GM12873 (cell line): ENCODE measurements at regions not wholly inside any gene's neighbourhood (a gene's known extent, or its start where the extent isn't known, plus 50 kb on each side); places are given as distances from the start of the nearest gene placed in this dataset.

Experiments
- TF ChIP-seq, protein P1 (sequence below): IDR thresholded peaks from 2 replicates; pipeline ENCODE4 v1.5.1; 2012; ENCODE audit warnings: low read depth, mild to moderate bottlenecking, moderate library complexity, low read length, control low read depth; ENCODE audit not compliant: insufficient read depth; ENCODE audit errors: missing control alignments

DNA sequence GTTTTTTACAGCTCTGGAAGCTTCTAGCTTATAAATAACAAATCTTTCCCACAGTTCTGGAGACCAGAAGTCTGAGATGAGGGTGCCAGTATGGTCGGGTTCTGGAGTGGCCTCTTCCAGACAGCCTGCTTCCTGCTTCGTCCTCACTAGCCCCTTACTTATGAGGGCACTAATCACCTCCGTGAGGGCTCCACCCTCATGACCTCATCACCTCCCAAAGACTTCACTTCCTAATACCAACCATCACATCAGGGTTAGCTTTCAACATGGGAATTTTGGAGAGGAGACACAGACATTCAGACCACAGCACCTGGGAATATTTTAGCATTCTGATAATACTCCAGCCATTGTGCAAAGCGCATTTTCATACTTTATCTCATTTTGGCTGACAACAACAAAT lies 223.7 kb upstream of the IRF2BP2 start:
- TF ChIP-seq, protein P1, sequence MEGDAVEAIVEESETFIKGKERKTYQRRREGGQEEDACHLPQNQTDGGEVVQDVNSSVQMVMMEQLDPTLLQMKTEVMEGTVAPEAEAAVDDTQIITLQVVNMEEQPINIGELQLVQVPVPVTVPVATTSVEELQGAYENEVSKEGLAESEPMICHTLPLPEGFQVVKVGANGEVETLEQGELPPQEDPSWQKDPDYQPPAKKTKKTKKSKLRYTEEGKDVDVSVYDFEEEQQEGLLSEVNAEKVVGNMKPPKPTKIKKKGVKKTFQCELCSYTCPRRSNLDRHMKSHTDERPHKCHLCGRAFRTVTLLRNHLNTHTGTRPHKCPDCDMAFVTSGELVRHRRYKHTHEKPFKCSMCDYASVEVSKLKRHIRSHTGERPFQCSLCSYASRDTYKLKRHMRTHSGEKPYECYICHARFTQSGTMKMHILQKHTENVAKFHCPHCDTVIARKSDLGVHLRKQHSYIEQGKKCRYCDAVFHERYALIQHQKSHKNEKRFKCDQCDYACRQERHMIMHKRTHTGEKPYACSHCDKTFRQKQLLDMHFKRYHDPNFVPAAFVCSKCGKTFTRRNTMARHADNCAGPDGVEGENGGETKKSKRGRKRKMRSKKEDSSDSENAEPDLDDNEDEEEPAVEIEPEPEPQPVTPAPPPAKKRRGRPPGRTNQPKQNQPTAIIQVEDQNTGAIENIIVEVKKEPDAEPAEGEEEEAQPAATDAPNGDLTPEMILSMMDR: no peak

DNA sequence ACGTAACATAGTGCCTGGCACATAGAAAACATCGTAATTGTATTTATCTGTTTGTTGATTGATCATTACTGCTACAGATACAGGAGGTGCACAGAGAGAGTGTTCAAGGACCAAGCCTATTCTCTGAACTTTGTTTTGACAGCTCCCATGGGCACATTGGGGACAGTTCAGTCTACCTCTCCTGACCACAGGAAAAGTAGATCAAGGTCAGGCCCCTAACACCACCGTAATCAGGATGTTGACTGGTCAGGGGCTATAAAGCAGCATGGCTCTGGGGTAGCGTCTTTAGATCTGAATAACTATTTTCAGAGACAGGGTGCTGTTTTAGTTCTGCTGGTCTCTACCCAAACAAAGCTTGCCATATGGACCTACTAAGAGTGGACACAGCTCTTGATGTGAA lies 223.1 kb upstream of the IRF2BP2 start:
- TF ChIP-seq, protein P1: no peak

DNA sequence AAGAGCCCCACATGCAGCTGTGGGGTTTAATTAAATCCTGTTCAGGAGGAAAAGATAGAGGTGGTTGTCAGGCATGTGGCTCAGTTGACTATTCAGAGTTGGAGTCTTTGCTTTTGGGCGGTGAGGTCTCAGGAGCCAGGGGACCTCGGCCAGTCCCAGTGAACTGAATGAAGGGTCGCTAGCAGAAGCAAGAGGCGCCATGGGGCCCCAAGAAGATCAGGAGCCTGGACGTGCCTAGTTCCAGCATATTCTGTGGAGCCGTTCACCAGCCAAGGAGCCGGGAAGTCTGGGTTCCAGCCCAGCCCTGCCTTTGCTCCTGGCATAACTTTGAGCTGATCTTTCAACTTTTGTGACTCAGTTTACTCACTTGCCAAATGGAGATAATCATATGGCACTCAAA lies 217.7 kb upstream of the IRF2BP2 start:
- TF ChIP-seq, protein P1: no peak

DNA sequence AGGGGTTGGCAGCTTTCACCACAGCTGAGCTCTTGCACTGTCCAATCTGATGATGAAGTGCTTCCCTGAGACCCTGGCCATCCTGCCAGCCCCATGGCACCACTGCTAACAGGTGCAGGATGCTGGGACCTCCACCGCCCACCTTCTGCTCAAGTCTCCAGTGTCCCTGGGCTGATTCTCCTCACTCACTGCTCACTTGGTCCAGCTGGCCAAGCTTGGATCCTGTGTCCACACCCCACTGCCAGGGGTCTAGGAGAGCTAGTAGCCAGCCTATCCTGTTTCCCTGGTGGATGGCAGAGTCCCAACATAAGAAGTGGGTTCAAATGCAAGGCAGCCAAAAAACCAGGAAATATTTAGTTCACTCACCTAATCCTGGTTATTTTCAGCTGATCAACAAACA lies 217.2 kb upstream of the IRF2BP2 start:
- TF ChIP-seq, protein P1: no peak

DNA sequence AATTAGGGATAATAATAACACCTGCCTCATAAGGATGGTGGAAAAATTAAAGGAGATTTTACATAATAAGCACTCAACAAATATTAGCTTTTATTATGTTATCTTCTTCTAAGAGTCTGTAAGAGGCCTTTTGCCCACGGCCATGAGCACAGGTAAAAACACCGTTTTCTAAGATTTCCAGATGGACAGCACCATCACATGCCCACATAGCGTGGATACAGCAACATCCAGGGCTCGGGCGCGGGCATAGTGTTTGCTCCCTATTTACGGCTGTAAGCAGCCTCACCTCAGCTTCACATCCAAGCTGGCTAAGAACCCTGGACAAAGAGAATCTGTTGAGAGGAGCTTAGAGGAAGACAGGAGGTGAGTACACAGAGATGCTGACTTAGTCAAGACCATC lies 216.4 kb upstream of the IRF2BP2 start:
- TF ChIP-seq, protein P1: no peak

DNA sequence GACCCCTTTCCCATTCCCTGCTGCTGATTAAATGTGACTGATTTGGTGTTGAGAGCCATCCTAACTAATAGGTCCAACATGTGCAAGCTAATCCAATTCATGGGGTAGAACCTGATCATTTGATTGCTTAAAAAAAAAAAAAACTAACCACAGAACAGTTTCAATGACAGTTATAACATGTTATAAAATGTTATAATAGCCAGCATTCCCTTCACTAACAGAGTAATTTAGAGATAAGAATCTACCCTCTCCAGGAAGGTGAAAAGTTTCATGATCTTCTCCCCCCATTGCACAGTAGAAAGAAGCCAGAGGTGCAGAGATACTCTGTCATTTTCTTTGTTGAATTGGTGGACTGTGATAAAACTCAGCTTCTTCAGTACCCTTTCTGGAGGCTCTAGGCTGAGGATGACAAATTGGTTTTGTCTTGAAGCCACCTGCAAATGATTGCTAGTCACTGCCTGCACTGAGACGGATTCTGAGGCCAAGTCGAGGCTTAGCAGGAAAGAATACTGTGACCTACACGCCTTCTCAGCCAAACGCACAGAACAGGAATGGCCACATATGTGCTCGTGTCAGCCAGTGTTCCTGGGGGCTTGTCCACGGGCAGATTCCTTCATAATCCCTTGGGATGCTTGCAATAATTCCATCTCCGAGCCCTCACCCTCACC lies 215.7 kb upstream of the IRF2BP2 start:
- TF ChIP-seq, protein P1: no peak

DNA sequence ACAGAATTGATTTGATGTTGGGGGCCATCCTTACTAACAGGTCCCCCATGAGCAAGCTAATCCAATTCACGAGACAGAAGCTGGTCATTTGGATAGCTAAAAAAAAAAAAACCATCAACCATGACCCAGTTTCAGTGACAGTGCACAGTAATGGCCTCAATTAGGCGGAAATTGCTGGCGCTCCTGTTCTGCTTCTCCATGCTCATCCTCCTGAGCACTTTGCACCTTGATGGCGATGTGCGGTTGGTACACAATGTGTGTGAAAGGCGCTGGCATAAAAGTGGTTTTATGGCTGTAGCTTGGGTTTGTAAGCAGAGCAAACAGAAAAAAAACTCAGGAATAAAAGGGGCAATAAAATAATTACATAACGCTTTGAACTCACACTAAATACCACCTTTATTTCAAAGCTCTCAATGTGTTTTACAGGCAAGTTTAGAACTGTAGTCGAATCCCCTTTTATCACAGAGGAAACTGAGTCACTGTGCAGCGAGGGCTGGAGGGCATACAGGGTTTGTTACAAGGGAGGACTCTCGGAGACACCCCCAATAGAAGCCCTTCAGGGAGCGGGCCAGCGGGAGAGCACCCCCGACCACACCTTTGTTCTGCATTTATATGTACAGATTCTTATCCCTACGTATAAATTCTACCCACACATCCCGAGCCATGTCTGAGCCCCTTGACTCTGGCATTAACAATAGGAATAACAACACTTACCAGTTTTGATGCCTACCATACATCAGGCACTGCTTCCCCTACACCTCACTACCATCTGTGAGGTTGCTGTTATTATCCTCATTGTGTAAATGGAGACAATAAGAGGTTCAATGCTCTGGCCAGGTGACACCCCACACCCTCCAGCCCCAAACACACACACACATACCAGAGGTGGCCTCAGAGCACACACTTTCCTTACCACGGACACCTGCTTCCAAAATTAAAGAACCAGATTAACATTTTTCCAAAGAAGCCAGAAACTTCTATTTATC lies 213.5 kb upstream of the IRF2BP2 start:
- TF ChIP-seq, protein P1: no peak
